22Rv1 (cell line): ENCODE measurements at regions not wholly inside any gene's neighbourhood (a gene's known extent, or its start where the extent isn't known, plus 50 kb on each side); places are given as distances from the start of the nearest gene placed in this dataset.

Source experiments
- H3K27ac ChIP-seq: fragments of 450-650 bp; 2 replicates; pipeline ENCODE4 v1.5.1; 2017
- ZFX ChIP-seq: fragments of 450-650 bp; IDR thresholded peaks from 2 replicates; pipeline ENCODE4 v1.6.1; 2017; ENCODE audit warnings: antibody characterized with exemption, borderline replicate concordance
- TF ChIP-seq, protein P1 (sequence below): fragments of 450-650 bp; IDR thresholded peaks from 2 replicates; pipeline ENCODE4 v1.5.1; 2017; ENCODE audit warnings: mild to moderate bottlenecking

DNA sequence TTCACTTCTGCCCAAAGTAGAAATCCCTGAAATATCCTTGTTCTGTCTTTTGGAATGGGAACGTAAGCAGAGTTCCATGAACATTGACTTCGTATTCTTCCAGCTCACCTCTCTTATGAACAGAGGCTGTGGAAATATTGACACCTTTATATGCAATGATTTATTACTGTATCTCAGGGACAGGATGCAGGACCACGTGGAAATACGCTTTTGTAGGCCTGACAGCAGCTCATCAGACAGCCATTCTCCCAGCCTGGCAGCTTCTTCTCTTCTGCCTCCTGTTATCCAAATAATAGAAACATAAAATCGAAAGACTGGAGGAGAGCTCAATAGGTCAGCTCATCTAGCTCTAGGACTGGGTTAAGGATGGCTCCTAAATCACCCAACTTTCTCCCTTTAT, 106.2 kb upstream of the DTNBP1 start:
- TF ChIP-seq ZFX = no peak
- TF ChIP-seq, protein P1, sequence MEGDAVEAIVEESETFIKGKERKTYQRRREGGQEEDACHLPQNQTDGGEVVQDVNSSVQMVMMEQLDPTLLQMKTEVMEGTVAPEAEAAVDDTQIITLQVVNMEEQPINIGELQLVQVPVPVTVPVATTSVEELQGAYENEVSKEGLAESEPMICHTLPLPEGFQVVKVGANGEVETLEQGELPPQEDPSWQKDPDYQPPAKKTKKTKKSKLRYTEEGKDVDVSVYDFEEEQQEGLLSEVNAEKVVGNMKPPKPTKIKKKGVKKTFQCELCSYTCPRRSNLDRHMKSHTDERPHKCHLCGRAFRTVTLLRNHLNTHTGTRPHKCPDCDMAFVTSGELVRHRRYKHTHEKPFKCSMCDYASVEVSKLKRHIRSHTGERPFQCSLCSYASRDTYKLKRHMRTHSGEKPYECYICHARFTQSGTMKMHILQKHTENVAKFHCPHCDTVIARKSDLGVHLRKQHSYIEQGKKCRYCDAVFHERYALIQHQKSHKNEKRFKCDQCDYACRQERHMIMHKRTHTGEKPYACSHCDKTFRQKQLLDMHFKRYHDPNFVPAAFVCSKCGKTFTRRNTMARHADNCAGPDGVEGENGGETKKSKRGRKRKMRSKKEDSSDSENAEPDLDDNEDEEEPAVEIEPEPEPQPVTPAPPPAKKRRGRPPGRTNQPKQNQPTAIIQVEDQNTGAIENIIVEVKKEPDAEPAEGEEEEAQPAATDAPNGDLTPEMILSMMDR = no peak
- H3K27ac ChIP-seq = no peak overlapping the region

DNA sequence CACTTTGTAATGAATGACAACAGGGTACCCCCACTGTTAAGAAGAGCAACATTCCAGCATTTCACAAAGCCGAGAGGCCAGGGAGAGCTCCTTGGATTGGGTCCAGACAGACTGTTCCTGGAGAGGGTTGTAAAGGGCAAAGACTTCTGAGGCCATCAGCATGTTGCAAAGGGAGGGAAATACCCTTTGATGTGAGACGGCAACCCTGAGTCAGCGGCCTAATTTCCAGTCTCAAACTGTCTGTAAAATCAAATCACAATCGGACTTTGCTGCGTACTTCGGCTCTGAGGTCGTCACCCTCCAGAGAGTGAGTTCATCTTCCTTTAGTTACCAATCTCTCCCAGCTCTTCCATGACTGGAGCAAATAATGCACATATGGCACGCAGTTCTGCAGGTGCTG, 101.0 kb upstream of the DTNBP1 start:
- TF ChIP-seq, protein P1 = no peak
- TF ChIP-seq ZFX = no peak
- H3K27ac ChIP-seq = no peak overlapping the region

DNA sequence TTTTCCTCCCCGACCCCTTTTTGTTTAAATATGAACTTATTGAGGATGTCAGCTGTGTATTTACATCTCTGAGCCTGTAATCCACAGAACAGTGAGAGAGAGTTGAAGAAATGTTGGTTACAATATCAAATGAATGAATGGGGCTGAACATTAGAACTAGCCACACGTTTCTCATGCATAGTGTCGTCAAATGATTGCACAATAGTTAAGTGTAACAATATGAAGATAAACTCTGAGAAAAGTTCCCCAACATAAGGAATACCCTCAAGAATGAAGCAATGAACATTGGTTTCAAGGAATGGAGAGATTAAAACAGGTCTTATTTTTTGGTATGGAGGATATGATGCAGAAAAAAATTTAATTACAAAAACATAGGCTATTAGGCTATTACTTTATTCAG, 100.5 kb upstream of the DTNBP1 start:
- H3K27ac ChIP-seq = no peak overlapping the region

DNA sequence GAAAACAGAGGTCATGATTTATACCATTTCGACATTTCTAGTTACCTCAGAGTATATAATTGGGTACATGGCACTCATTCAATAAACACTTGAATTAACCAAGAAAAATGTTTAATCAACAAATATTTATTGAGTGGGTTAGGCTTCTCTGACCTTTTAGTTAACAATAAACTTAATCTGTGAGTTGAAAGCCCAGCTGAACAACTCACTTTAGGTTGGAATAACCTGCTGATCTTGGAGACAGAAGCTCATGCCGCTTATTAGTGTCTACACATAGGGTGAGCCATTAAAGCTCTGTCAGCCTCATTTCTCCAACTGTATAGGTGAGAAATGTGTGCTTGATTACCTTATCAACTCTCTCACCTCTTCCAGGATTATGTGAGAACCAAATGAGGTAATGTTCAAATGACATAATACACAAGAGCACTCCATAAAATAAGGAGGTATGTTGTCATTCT, 98.2 kb upstream of the DTNBP1 start:
- TF ChIP-seq, protein P1 = no peak
- no peak for TF ChIP-seq ZFX
- peak overlapping the region; percentile 17; the same call in 1 of the 2 replicates for H3K27ac ChIP-seq

More for the DNA sequence above, 100.5 kb upstream of the DTNBP1 start:
- TF ChIP-seq ZFX = no peak
- TF ChIP-seq, protein P1 = no peak

DNA sequence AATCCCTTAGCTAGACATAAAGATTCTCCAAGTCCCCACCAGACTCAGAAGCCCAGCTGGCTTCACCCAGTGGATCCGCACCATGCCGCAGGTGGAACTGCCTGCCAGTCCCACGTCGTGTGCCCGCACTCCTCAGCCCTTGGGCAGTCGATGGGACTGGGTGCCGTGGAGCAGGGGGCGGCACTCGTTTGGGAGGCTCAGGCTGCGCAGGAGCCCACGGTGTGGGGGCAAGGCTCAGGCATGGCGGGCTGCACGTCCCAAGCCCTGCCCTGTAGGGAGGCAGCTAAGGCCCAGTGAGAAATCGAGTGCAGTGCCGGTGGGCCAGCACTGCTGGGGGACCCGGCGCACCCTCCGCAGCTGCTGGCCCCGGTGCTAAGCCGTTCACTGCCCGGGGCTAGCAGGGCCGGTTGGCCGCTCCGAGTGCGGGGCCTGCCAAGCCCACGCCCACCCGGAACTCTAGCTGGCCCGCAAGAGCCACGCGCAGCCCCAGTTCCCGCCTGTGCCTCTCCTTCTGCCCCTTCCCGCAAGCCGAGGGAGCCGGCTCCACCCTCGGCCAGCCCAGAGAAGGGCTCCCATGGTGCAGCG, 95.9 kb upstream of the DTNBP1 start:
- TF ChIP-seq ZFX = no peak
- TF ChIP-seq, protein P1 = no peak

DNA sequence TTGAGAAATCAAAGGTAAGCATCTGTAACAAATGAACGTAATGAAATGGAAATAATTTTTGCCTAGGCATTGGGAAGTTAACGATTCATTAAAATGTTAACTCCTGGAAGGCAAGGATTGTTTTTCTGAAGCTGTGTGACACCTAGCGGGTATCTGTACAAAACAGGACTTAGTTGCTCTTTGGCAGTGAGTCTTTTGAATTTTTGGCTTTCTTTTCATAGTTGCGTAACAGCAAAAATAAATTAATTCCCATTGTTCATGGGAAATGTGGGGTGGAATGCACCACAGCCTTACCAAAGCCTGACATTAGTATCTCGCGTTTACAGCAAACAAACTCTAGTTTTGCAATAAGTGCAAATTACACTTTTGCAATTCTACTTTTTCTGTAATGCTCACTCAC, 92.7 kb upstream of the DTNBP1 start:
- no peak overlapping the region for H3K27ac ChIP-seq
- TF ChIP-seq ZFX = no peak
- TF ChIP-seq, protein P1 = no peak

More for the DNA sequence above, 95.9 kb upstream of the DTNBP1 start:
- no peak overlapping the region for H3K27ac ChIP-seq

DNA sequence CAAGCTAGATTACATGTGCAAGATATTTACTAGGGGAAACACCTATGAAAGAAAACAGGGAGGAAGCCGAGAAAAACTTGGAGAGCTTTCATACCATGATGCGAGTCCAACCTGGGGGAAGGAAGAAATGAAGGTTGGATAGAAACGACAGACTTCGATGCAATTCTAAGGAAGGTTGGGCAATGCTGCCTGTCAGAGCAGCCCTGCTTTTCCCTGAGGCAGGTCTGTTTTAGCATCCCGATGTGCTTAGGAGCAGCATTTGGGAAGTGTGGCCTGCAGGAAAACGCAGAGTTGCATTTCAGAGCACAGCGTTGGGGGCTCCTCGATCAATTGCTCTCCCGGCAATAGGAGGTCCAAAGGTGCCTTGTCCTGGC, 91.9 kb upstream of the DTNBP1 start:
- TF ChIP-seq, protein P1 = no peak
- TF ChIP-seq ZFX = no peak
- H3K27ac ChIP-seq = no peak overlapping the region
